Islet of Langerhans (tissue), 1 donor: ENCODE measurements at regions not wholly inside any gene's neighbourhood (a gene's known extent, or its start where the extent isn't known, plus 50 kb on each side); places are given as distances from the start of the nearest gene placed in this dataset.
"Not testable (repeated sequence)": the region's sequence is repeated elsewhere in the genome, so short reads cannot be mapped to it uniquely, and the experiment has no call there.

ENCODE experiments used
- FAIRE-seq: peaks from one replicate; lab custom pipeline; 2011; peaks lifted over from hg19 to GRCh38; lab: Jason Lieb, UNC

GRCh38 chr18:10120622-10121021 lies 206.8 kb downstream of the VAPA start:
- no peak for FAIRE-seq

- FAIRE-seq: no peak
Measured at GRCh38 chr18:10121028-10121427, 207.2 kb downstream of the VAPA start.

- no peak for FAIRE-seq
Measured at GRCh38 chr18:10121786-10122515, 208.1 kb downstream of the VAPA start.

- FAIRE-seq: no peak
Measured at GRCh38 chr18:10122988-10123950, 209.5 kb downstream of the VAPA start.

- FAIRE-seq: no peak
Measured at GRCh38 chr18:10124071-10124470, 210.3 kb downstream of the VAPA start.

GRCh38 chr18:10124557-10124956 lies 210.7 kb downstream of the VAPA start:
- no peak for FAIRE-seq

GRCh38 chr18:10124967-10125366 lies 211.2 kb downstream of the VAPA start:
- no peak for FAIRE-seq

DNA sequence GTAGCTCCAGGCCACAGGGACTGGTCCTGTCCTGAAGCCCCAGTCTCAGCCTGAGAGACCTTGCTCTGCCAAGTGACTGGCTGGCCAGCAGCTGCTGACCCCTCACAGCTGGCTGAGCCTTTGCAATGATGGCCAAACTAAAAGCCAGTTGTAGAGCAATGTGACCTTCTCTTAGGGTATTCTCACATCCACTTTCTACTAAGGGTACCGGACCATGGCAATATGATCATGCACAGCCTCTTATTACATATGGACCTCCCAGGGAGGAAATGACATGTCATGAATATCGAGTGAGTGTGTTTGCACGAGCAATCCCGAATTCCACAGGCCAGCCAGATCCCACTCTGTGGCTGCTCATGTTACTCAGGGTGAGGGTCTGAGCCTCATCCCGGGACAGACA lies 213.9 kb downstream of the VAPA start:
- FAIRE-seq: no peak

DNA sequence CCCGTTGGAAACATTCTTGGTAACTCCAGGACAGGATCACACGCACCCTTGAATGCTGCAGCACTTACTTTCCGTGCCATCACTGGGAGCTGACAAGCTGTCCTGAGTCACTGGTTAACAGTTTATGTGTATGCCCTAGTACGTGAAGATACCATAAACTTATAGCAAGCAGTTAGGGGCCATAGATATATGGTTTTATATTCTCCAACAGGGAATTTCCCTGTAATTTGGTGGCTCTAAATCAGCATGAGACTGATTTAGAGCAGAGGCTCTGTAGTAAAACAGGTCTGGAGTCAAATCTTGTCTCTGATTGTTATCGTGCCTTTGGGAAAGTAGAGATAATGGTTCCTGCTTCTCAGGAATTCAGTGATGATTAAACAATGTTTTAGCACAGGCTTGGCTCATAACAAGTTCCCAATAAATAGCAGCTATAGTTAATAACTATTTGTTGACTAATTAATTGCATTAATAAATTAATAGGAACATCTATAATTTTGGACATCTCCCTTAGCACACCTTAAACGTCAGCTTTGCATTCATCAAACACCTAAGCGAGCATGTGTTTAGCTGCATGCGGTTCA lies 215.2 kb downstream of the VAPA start:
- FAIRE-seq: no peak

- no peak for FAIRE-seq
Measured at GRCh38 chr18:10130606-10131005, 216.8 kb downstream of the VAPA start.

- FAIRE-seq: no peak
Measured at GRCh38 chr18:10131081-10131459, 217.3 kb downstream of the VAPA start.

GRCh38 chr18:10131460-10132395 lies 217.9 kb downstream of the VAPA start:
- FAIRE-seq: no peak

DNA sequence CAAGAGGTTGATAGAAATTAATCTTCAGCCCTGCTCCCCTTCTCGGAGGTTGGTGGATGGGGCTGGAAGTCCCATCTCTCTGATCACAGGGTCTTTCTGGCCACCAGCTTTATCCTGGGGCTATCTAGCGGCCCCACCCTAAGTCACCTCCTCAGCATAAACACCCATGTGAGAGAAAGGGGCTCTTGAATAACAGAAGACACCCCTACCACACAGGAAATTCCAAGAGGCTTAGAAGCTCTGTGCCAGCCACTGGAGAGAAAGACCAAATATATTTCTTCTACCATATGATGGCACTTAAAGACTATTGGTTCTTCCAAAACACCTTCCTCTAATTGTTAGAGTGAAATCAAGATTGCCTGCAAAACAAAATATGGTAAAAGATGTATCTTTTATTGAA lies 219.7 kb downstream of the VAPA start:
- no peak for FAIRE-seq

DNA sequence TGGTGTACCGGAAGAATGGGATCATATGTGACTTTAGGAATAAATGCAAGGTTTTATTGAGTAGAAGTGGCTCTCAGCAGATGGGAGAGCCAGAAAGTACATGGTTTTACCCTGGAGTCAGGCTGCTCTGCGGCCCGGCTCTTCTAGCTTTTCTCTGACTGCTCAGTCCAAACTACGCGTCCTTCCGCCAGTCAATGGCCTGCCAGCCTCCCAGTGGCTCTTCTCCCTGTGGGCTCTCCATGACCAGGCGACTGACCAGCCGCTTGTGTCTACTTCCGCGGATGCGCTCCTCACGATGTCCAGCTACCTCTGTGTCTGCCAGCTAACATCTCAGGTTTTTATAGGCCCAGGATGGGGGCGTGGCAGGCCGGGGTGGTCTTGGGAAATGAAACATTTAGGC lies 220.4 kb downstream of the VAPA start:
- no peak for FAIRE-seq

GRCh38 chr18:10134749-10135148 lies 220.9 kb downstream of the VAPA start:
- not testable (repeated sequence) for FAIRE-seq

- no peak for FAIRE-seq
Measured at GRCh38 chr18:10135302-10135926, 221.6 kb downstream of the VAPA start.

DNA sequence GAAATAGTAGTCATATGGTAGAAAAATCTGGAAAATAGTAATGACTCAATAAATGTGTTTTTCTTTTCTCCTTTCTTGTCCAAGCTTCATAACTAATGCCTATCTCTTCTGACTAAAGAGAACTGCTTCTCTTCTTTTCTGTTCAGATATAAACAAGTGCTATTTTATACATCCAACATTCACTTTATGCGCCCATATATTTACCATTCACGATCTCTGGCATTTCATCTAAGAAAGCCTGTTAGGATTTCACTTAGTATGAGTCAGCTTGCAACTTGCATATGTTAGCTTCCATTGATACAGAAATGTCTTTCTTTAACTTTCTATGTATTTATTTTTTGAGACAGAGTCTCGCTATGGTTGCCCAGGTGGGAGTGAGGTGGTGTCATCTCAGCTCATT lies 224.9 kb downstream of the VAPA start:
- FAIRE-seq: no peak

GRCh38 chr18:10139783-10140410 lies 226.1 kb downstream of the VAPA start:
- FAIRE-seq: no peak

- no peak for FAIRE-seq
Measured at GRCh38 chr18:10140461-10141282, 226.9 kb downstream of the VAPA start.

DNA sequence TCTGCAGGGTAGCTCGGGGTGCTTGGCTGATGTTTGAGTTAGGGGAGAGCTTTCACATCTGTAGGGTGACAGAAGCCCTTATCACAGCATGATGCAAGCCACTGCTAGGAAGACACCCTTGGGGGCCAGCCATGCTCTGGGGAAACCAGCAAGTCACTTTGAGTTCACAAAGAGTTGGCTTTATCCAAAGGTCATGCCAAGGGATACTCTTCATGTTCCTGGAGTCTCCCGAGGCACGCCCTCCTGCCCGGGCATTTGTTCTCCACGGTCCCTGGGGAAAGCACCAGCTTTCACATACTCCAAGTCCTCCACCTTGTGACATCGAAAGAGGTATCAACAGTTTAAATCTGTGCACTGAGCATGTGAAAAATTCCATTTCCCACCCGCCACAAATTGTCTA lies 227.7 kb downstream of the VAPA start:
- FAIRE-seq: no peak
